SK-N-SH treated with all-trans-retinoic acid at 6 μM for 48 hours (cell line): ENCODE measurements at regions not wholly inside any gene's neighbourhood (a gene's known extent, or its start where the extent isn't known, plus 50 kb on each side); places are given as distances from the start of the nearest gene placed in this dataset.

Experiments used
- ATAC-seq: fragments of 200-7000 bp; cut with Tn5 transposase; 3 replicates; pipeline ENCODE4 v1.9.1; 2020; ENCODE audit warnings: mild to moderate bottlenecking, moderate library complexity
- ARNTL ChIP-seq: fragments of 450-650 bp; formaldehyde crosslinking; IDR thresholded peaks from 2 replicates; pipeline ENCODE4 v1.5.0; 2020; ENCODE audit warnings: low read depth, mild to moderate bottlenecking, moderate library complexity, borderline replicate concordance
- BACH2 ChIP-seq: fragments of 250-450 bp; sonication (Bioruptor Pico); IDR thresholded peaks from 2 replicates; pipeline ENCODE4 v1.9.0; 2021; ENCODE audit warnings: mild to moderate bottlenecking, borderline replicate concordance
- CSDC2 ChIP-seq: fragments of 250-450 bp; sonication (Bioruptor Pico); IDR thresholded peaks from 2 replicates; pipeline ENCODE4 v1.5.0; 2020; ENCODE audit warnings: mild to moderate bottlenecking, moderate library complexity
- CSRNP3 ChIP-seq: fragments of 250-450 bp; sonication (Bioruptor Pico); IDR thresholded peaks from 2 replicates; pipeline ENCODE4 v1.5.1; 2021; ENCODE audit warnings: mild to moderate bottlenecking, moderate library complexity
- ESRRG ChIP-seq: fragments of 250-450 bp; sonication (Bioruptor Pico); IDR thresholded peaks from 2 replicates; pipeline ENCODE4 v1.6.1; 2021; ENCODE audit warnings: mild to moderate bottlenecking
- GLIS3 ChIP-seq: fragments of 250-450 bp; sonication (Bioruptor Pico); IDR thresholded peaks from 2 replicates; pipeline ENCODE4 v1.5.0; 2020; ENCODE audit warnings: mild to moderate bottlenecking, moderate library complexity
- ISL1 ChIP-seq: fragments of 250-450 bp; sonication (Bioruptor Pico); IDR thresholded peaks from 2 replicates; pipeline ENCODE4 v2.1.2; 2022; ENCODE audit warnings: mild to moderate bottlenecking, moderate library complexity
- OSR1 ChIP-seq: fragments of 250-450 bp; sonication (Bioruptor Pico); IDR thresholded peaks from 2 replicates; pipeline ENCODE4 v1.8.0; 2022; ENCODE audit warnings: moderate library complexity, mild to moderate bottlenecking, inconsistent platforms
- PATZ1 ChIP-seq: fragments of 250-450 bp; sonication (Bioruptor Pico); IDR thresholded peaks from 2 replicates; pipeline ENCODE4 v1.8.0; 2020; ENCODE audit warnings: mild to moderate bottlenecking, moderate library complexity, borderline replicate concordance
- POU6F1 ChIP-seq: fragments of 250-450 bp; sonication (Bioruptor Pico); IDR thresholded peaks from 2 replicates; pipeline ENCODE4 v1.8.0; 2021; ENCODE audit warnings: low read depth, mild to moderate bottlenecking, moderate library complexity, borderline replicate concordance
- RARB ChIP-seq: fragments of 250-450 bp; sonication (Bioruptor Pico); IDR thresholded peaks from 2 replicates; pipeline ENCODE4 v1.8.0; 2021; ENCODE audit warnings: mild to moderate bottlenecking, moderate library complexity
- SNAI2 ChIP-seq: fragments of 250-450 bp; sonication (Bioruptor Pico); IDR thresholded peaks from 2 replicates; pipeline ENCODE4 v1.5.0; 2020; ENCODE audit warnings: mild to moderate bottlenecking, moderate library complexity
- TCF4 ChIP-seq: fragments of 250-450 bp; sonication (Bioruptor Pico); IDR thresholded peaks from 2 replicates; pipeline ENCODE4 v1.8.0; 2021; ENCODE audit warnings: mild to moderate bottlenecking, moderate library complexity, borderline replicate concordance
- TOX ChIP-seq: fragments of 250-450 bp; sonication (Bioruptor Pico); IDR thresholded peaks from 2 replicates; pipeline ENCODE4 v1.8.0; 2021; ENCODE audit warnings: mild to moderate bottlenecking, moderate library complexity, borderline replicate concordance
- TSHZ2 ChIP-seq: fragments of 250-450 bp; sonication (Bioruptor Pico); IDR thresholded peaks from 2 replicates; pipeline ENCODE4 v1.5.0; 2020; ENCODE audit warnings: mild to moderate bottlenecking, moderate library complexity
- ZC3H10 ChIP-seq: fragments of 250-450 bp; sonication (Bioruptor Pico); IDR thresholded peaks from 2 replicates; pipeline ENCODE4 v1.5.1; 2021; ENCODE audit warnings: mild to moderate bottlenecking, moderate library complexity
- ZNF565 ChIP-seq: fragments of 450-650 bp; formaldehyde crosslinking; conservative IDR thresholded peaks from 2 replicates; pipeline ENCODE4 v1.5.0; 2020; ENCODE audit warnings: low read depth, mild to moderate bottlenecking, moderate library complexity

GRCh38 chr1:96292141-96292540, 429.4 kb upstream of the PTBP2 start (continued):
- TF ChIP-seq PATZ1 (CRISPR knock-in tag) (no peak), ARNTL (CRISPR knock-in tag) (no peak), RARB (no peak), TCF4 (CRISPR knock-in tag) (no peak), ZNF565 (CRISPR knock-in tag) (no peak), BACH2 (no peak), TSHZ2 (CRISPR knock-in tag) (no peak), TOX (no peak)

GRCh38 chr1:96296991-96297390, 424.6 kb upstream of the PTBP2 start:
- TF ChIP-seq GLIS3 (CRISPR knock-in tag), result no peak
- no peak for TF ChIP-seq CSRNP3 (CRISPR knock-in tag)
- no peak for TF ChIP-seq SNAI2
- no peak for TF ChIP-seq ISL1 (CRISPR knock-in tag)
- no peak for TF ChIP-seq ZNF565 (CRISPR knock-in tag)
- TF ChIP-seq ZC3H10, result no peak
- TF ChIP-seq BACH2, result no peak
- TF ChIP-seq ESRRG (CRISPR knock-in tag), result no peak
- no peak for TF ChIP-seq TOX
- TF ChIP-seq PATZ1 (CRISPR knock-in tag), result no peak
- no peak for TF ChIP-seq POU6F1 (CRISPR knock-in tag)
- TF ChIP-seq CSDC2 (CRISPR knock-in tag), result no peak
- no peak for TF ChIP-seq ARNTL (CRISPR knock-in tag)
- no peak for ATAC-seq

GRCh38 chr1:96306809-96307560, 414.6 kb upstream of the PTBP2 start:
- TF ChIP-seq ISL1 (CRISPR knock-in tag) (0 out of 2 replicates have a peak, but pooled peaks have one; percentile 60), TCF4 (CRISPR knock-in tag) (no peak)
- ATAC-seq, result no peak

- no peak for ATAC-seq
- TF ChIP-seq SNAI2 (no peak), ESRRG (CRISPR knock-in tag) (no peak), OSR1 (CRISPR knock-in tag) (no peak), BACH2 (no peak)
- TF ChIP-seq, all 23 proteins: peak for 0
Observed at GRCh38 chr1:96308314-96308713, 413.3 kb upstream of the PTBP2 start.
